Activated naive CD4-positive, alpha-beta T cell treated with anti-CD3 and anti-CD28 coated beads, Interleukin-2, amount 50 U/mL, for 16 hours (primary cell): ENCODE measurements at regions not wholly inside any gene's neighbourhood (a gene's known extent, or its start where the extent isn't known, plus 50 kb on each side); places are given as distances from the start of the nearest gene placed in this dataset.
"Not testable (repeated sequence)": the region's sequence is repeated elsewhere in the genome, so short reads cannot be mapped to it uniquely, and the experiment has no call there.

Experiments used
- DNase-seq: peaks from one replicate; pipeline ENCODE4 v3.0.0-alpha.2; 2020

GRCh38 chr4:112952313-112952700 is 97.1 kb upstream of the ANK2 start:
- DNase-seq, result no peak

GRCh38 chr4:112953262-112953661 is 96.2 kb upstream of the ANK2 start:
- no peak for DNase-seq

- no peak for DNase-seq
Observed at GRCh38 chr4:112954286-112954685, 95.2 kb upstream of the ANK2 start.

GRCh38 chr4:112956484-112956896 is 93.0 kb upstream of the ANK2 start:
- DNase-seq, result no peak

- not testable (repeated sequence) for DNase-seq
Observed at GRCh38 chr4:112957764-112958163, 91.7 kb upstream of the ANK2 start.

- no peak for DNase-seq
Observed at GRCh38 chr4:112966701-112967488, 82.6 kb upstream of the ANK2 start.

GRCh38 chr4:112968451-112969159 is 80.8 kb upstream of the ANK2 start:
- no peak for DNase-seq

- no peak for DNase-seq
Observed at GRCh38 chr4:112970903-112971302, 78.5 kb upstream of the ANK2 start.

GRCh38 chr4:112973750-112974251 is 75.7 kb upstream of the ANK2 start:
- no peak for DNase-seq

- no peak for DNase-seq
Observed at GRCh38 chr4:112975567-112976355, 73.7 kb upstream of the ANK2 start.

GRCh38 chr4:112978691-112979472 is 70.6 kb upstream of the ANK2 start:
- DNase-seq, result no peak

- DNase-seq, result no peak
Observed at GRCh38 chr4:112979881-112980421, 69.5 kb upstream of the ANK2 start.

GRCh38 chr4:112982680-112983079 is 66.8 kb upstream of the ANK2 start:
- no peak for DNase-seq

GRCh38 chr4:112994732-112995464 is 54.6 kb upstream of the ANK2 start:
- no peak for DNase-seq
